ENCODE measurements at regions not wholly inside any gene's neighbourhood (a gene's known extent, or its start where the extent isn't known, plus 50 kb on each side); places are given as distances from the start of the nearest gene placed in this dataset.

GRCh38 chr16:11411059-11411550, 65.8 kb downstream of the RMI2 start:
- TF ChIP-seq MAX (IDR thresholded peaks at IDR 0.05) (no peak), USF1 (IDR thresholded peaks at IDR 0.05) (no peak), NFIC (IDR thresholded peaks at IDR 0.05) (no peak), EP300 (IDR thresholded peaks at IDR 0.05; ENCODE audit: borderline replicate concordance) (no peak), FOXM1 (IDR thresholded peaks at IDR 0.05; ENCODE audit: borderline replicate concordance, low read depth) (no peak), TEAD4 (IDR thresholded peaks at IDR 0.05) (no peak), EGR1 (IDR thresholded peaks at IDR 0.05) (no peak), CREB1 (IDR thresholded peaks at IDR 0.05; ENCODE audit: low read depth) (no peak), TAF1 (IDR thresholded peaks at IDR 0.05; ENCODE audit: low read depth) (no peak), YY1 (IDR thresholded peaks at IDR 0.05; ENCODE audit: low read depth) (no peak), ZBTB7A (IDR thresholded peaks at IDR 0.05; ENCODE audit: low read depth) (no peak), RAD21 (IDR thresholded peaks at IDR 0.05; ENCODE audit: low read depth) (no peak), REST (IDR thresholded peaks at IDR 0.05; ENCODE audit: low read depth) (no peak), CEBPB (IDR thresholded peaks at IDR 0.05) (no peak)
